HG03378 (cell line): ENCODE measurements at regions not wholly inside any gene's neighbourhood (a gene's known extent, or its start where the extent isn't known, plus 50 kb on each side); places are given as distances from the start of the nearest gene placed in this dataset.

Experiments
- ATAC-seq: cut with Tn5 transposase; IDR thresholded peaks from one replicate; pipeline ENCODE4 v1.9.1; 2021; ENCODE audit warnings: mild to moderate bottlenecking, moderate library complexity; ENCODE audit not compliant: unreplicated experiment

- ATAC-seq = no peak
These were observed 243.7 kb downstream of the SLC16A7 start for GRCh38 chr12:59839514-59839913.

GRCh38 chr12:59843260-59843843 lies 247.5 kb downstream of the SLC16A7 start:
- no peak for ATAC-seq

- no peak for ATAC-seq
These were observed 248.9 kb downstream of the SLC16A7 start for GRCh38 chr12:59844750-59845149.

GRCh38 chr12:59845293-59845692 lies 249.5 kb downstream of the SLC16A7 start:
- no peak for ATAC-seq

- ATAC-seq = no peak
These were observed 251.3 kb downstream of the SLC16A7 start for GRCh38 chr12:59847127-59847526.

- no peak for ATAC-seq
These were observed 254.4 kb downstream of the SLC16A7 start for GRCh38 chr12:59850268-59850667.

GRCh38 chr12:59858508-59859170 lies 262.8 kb downstream of the SLC16A7 start:
- ATAC-seq = no peak

GRCh38 chr12:59859171-59859510 lies 263.3 kb downstream of the SLC16A7 start:
- no peak for ATAC-seq

GRCh38 chr12:59861635-59862034 lies 265.8 kb downstream of the SLC16A7 start:
- no peak for ATAC-seq

- ATAC-seq = no peak
These were observed 271.2 kb downstream of the SLC16A7 start for GRCh38 chr12:59867055-59867454.

- ATAC-seq = no peak
These were observed 271.9 kb downstream of the SLC16A7 start for GRCh38 chr12:59867689-59868088.

GRCh38 chr12:59871779-59872178 lies 275.9 kb downstream of the SLC16A7 start:
- ATAC-seq = no peak

- ATAC-seq = no peak
These were observed 277.3 kb downstream of the SLC16A7 start for GRCh38 chr12:59873136-59873535.

- ATAC-seq = no peak
These were observed 279.0 kb downstream of the SLC16A7 start for GRCh38 chr12:59874781-59875180.

GRCh38 chr12:59886131-59886733 lies 290.4 kb downstream of the SLC16A7 start:
- ATAC-seq = no peak

- no peak for ATAC-seq
These were observed 291.3 kb downstream of the SLC16A7 start for GRCh38 chr12:59887178-59887577.

- ATAC-seq = no peak
These were observed 295.2 kb downstream of the SLC16A7 start for GRCh38 chr12:59890896-59891579.

- no peak for ATAC-seq
These were observed 299.4 kb downstream of the SLC16A7 start for GRCh38 chr12:59895166-59895775.

GRCh38 chr12:59904874-59905521 lies 309.2 kb downstream of the SLC16A7 start:
- ATAC-seq = no peak

- no peak for ATAC-seq
These were observed 315.7 kb downstream of the SLC16A7 start for GRCh38 chr12:59911516-59911915.

- no peak for ATAC-seq
These were observed 321.2 kb downstream of the SLC16A7 start for GRCh38 chr12:59916988-59917387.
